B cell (primary cell): ENCODE measurements at regions not wholly inside any gene's neighbourhood (a gene's known extent, or its start where the extent isn't known, plus 50 kb on each side); places are given as distances from the start of the nearest gene placed in this dataset.

ENCODE experiments used
- EZH2 ChIP-seq: IDR thresholded peaks from 2 replicates; pipeline ENCODE4 v1.6.1; 2012; ENCODE audit warnings: borderline replicate concordance, low read depth, mild to moderate bottlenecking, moderate library complexity, low read length; ENCODE audit not compliant: insufficient read depth, poor library complexity, severe bottlenecking
- TF ChIP-seq, protein P1 (sequence below): fragments of 200-600 bp; IDR thresholded peaks from one replicate; pipeline ENCODE4 v1.8.0; 2022; ENCODE audit warnings: antibody characterized with exemption, mild to moderate bottlenecking

GRCh38 chr20:57787151-57787989, 77.6 kb upstream of the PMEPA1 start:
- TF ChIP-seq, protein P1, sequence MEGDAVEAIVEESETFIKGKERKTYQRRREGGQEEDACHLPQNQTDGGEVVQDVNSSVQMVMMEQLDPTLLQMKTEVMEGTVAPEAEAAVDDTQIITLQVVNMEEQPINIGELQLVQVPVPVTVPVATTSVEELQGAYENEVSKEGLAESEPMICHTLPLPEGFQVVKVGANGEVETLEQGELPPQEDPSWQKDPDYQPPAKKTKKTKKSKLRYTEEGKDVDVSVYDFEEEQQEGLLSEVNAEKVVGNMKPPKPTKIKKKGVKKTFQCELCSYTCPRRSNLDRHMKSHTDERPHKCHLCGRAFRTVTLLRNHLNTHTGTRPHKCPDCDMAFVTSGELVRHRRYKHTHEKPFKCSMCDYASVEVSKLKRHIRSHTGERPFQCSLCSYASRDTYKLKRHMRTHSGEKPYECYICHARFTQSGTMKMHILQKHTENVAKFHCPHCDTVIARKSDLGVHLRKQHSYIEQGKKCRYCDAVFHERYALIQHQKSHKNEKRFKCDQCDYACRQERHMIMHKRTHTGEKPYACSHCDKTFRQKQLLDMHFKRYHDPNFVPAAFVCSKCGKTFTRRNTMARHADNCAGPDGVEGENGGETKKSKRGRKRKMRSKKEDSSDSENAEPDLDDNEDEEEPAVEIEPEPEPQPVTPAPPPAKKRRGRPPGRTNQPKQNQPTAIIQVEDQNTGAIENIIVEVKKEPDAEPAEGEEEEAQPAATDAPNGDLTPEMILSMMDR, result no peak
- TF ChIP-seq EZH2, result no peak
